Upper lobe of left lung (tissue), 4 donors: ENCODE measurements at regions not wholly inside any gene's neighbourhood (a gene's known extent, or its start where the extent isn't known, plus 50 kb on each side); places are given as distances from the start of the nearest gene placed in this dataset.

Experiments
- CTCF ChIP-seq, 6 experiments: fragments of 450-650 bp in 4 of 6; fragments of 200-600 bp in 2 of 6; sonication (generic) in 2 of 6; IDR thresholded peaks; one replicate each; pipeline ENCODE4 v1.5.1; 2016 to 2019; ENCODE audit warnings: antibody characterized with exemption in 6 of 6
- POLR2A ChIP-seq, 4 donors: fragments of 450-650 bp; IDR thresholded peaks; one replicate each; pipeline ENCODE4 v1.5.1; 2016 to 2017; ENCODE audit warnings: antibody characterized with exemption in 4 of 4, mild to moderate bottlenecking in 2 of 4

DNA sequence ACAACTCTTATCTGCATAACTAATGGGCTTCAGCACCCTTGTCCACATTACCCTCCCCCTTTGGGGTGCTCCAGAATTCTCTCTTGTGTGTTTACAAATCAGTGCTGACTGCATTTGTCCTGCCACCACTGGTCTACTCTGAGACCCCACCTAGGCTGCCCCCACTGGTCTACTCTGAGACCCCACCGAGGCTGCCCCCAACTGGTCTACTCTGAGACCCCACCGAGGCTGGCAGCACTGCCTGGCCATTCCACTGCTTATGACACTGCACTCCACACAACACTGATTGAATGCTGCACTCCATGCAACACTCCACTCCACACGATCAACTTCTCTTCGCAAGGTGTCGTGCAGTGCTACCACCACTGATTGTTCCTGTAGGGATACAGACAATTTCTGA is 1459.2 kb upstream of the SLC10A2 start:
- no peak for TF ChIP-seq POLR2A (IDR thresholded peaks at IDR 0.05)
- TF ChIP-seq CTCF (IDR thresholded peaks at IDR 0.05), result no peak
